ENCODE measurements at regions not wholly inside any gene's neighbourhood (a gene's known extent, or its start where the extent isn't known, plus 50 kb on each side); places are given as distances from the start of the nearest gene placed in this dataset.
"Not testable (repeated sequence)": the region's sequence is repeated elsewhere in the genome, so short reads cannot be mapped to it uniquely, and the experiment has no call there.

DNA sequence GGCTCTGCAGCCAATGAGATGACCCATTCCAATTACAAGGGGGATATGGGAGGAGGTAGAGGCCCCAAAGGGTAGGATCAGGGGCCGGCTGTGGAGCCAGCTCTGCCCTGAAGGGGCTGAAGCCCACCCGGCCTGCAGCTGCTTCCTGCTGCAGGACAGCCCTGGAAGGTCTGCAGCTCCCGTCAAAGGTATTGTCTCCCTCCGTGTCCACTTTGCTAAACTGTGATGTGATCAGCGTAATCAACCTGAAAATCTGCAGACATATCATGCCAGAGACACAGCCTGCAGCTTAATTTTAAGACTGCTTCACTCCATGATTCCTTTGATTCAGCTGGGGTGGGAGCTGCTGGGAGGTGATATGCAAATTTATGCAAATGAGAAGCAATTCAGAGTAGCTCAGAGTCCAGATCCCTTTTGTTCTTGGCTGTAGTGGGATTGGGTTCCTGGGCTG lies 90.7 kb downstream of the GADD45G start:
- no peak for DNase-seq (ENCODE audit: low read depth, low spot score)

GRCh38 chr9:89695979-89696378 lies 91.2 kb downstream of the GADD45G start:
- DNase-seq (ENCODE audit: low read depth, low spot score) = not testable (repeated sequence)

- DNase-seq (ENCODE audit: low read depth, low spot score) = no peak
Observed at GRCh38 chr9:89696780-89697179, 92.0 kb downstream of the GADD45G start.

DNA sequence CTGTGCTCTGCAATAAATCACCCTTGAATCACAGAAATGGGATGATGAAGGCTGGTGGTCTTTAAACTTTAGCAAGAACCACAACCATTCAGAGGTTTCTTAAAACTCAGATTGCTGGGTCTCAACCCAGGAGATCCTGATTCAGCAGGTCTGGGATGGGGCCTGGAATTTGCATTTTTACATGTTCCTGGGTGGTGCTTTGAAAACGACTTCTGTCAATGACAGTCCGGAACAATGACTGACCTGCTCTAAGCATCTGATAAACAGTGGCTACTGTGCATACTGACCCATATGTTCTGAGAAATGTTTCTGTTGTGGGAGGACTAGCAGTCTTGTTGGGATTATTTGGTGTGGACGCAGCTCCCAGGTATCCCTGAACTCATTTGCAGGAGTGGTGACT lies 92.7 kb downstream of the GADD45G start:
- no peak for DNase-seq (ENCODE audit: low read depth, low spot score)

GRCh38 chr9:89698411-89699005 lies 93.7 kb downstream of the GADD45G start:
- DNase-seq (ENCODE audit: low read depth, low spot score) = no peak

DNA sequence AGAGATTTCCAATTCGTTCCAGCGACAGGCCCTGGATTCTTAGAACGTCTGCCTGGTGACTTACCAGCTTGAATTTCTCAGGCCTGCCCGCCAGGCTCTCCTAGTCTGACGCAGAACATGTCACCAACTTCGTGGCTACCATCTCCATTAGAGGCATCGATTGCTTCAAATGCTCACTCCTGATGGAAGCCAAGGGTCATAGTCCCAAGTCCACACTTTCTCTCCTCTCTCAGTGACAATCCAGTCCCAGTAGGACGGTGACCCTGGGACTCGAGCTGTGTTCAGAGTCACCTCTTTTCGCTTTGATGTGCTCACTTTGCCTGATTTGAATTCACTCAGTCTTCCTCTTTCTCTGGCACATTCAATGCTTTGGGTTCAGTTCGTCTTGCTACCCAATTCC lies 94.8 kb downstream of the GADD45G start:
- no peak for DNase-seq (ENCODE audit: low read depth, low spot score)

GRCh38 chr9:89701221-89701798 lies 96.5 kb downstream of the GADD45G start:
- peak; percentile 24 for DNase-seq (ENCODE audit: low read depth, low spot score)

- DNase-seq (ENCODE audit: low read depth, low spot score) = no peak
Observed at GRCh38 chr9:89702401-89702800, 97.6 kb downstream of the GADD45G start.

DNA sequence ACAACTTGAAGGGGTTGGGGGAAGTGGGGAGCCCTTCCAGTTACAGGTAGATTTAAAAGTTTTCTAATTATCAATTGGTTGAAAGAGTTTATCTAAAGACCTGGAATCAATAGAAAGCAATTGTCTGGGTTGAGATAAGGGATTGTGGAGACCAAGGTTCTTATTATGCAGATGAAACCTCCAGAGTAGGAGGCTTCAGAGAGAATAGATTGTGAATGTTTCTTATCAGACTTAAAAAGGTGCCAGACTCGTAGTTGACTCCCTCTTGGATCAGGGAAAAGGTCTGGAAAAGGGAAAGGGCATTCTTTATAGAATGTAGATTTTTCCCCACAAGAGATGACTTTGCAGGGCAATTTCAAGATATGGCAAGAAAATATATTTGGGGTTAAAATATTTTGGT lies 100.8 kb downstream of the GADD45G start:
- no peak for DNase-seq (ENCODE audit: low read depth, low spot score)

DNA sequence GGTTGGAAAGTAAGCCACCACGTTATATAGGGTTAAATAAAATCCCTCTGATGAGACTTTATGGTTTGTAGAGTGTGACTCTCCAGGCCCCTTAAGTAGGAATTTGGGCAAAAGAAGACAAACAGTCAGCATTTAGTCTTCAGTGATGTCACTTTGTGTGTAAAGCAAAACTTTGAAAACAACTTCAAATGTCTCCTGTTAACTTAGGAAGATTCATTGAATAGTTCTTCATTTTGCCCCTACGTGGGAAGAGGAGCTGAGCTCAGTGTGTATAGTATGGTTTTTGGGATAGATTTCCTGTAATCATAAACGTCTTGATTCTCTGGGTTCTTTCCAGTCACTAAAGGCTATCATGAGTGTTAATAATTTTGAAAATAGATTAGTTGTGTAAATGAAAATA lies 101.3 kb downstream of the GADD45G start:
- DNase-seq (ENCODE audit: low read depth, low spot score) = no peak

DNA sequence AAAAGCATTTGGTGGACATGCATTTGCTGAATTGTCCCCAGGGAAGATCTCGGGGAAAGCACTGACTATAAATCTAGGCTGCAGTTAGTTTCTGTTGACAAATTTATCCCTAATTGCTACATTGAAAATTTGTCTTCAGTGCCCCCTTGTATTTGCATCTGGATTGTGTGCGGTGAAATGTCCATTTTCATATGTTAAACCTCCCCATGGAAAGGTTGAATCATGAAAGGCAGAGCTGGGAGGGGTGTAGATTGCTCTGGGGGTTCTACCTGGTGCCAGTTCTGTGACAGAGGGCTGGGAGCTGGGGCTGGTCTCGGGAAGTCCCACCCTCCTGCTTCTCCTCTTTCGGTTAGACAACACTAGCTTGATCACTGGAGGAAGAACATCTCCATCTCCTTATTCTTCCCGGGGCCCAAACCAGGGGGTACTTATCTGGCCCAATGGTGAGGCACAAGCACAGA lies 101.9 kb downstream of the GADD45G start:
- no peak for DNase-seq (ENCODE audit: low read depth, low spot score)

GRCh38 chr9:89710697-89711096 lies 105.9 kb downstream of the GADD45G start:
- peak; percentile 33 for DNase-seq (ENCODE audit: low read depth, low spot score)

- no peak for DNase-seq (ENCODE audit: low read depth, low spot score)
Observed at GRCh38 chr9:89711866-89712265, 107.1 kb downstream of the GADD45G start.

DNA sequence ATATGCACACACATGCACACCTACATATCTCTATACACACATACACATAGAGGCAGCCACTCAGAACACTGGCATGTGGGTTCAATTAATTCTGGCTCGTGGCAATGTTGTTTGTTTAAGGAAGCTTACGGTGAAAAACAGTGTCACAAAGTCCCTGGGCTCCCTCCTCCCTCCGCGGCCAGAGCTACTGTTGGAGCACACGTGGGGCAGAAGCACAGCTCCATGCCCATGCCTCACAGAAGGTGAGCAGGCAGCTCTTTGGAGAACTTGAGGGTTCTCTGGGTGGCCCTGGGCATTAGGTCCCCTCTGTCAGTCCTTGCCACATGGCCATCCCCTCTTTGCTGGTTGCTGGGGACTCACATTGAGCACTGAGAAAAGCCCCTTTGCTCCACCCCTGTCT lies 107.5 kb downstream of the GADD45G start:
- no peak for DNase-seq (ENCODE audit: low read depth, low spot score)

- no peak for DNase-seq (ENCODE audit: low read depth, low spot score)
Observed at GRCh38 chr9:89714321-89714720, 109.5 kb downstream of the GADD45G start.

- no peak for DNase-seq (ENCODE audit: low read depth, low spot score)
Observed at GRCh38 chr9:89715318-89715858, 110.6 kb downstream of the GADD45G start.

DNA sequence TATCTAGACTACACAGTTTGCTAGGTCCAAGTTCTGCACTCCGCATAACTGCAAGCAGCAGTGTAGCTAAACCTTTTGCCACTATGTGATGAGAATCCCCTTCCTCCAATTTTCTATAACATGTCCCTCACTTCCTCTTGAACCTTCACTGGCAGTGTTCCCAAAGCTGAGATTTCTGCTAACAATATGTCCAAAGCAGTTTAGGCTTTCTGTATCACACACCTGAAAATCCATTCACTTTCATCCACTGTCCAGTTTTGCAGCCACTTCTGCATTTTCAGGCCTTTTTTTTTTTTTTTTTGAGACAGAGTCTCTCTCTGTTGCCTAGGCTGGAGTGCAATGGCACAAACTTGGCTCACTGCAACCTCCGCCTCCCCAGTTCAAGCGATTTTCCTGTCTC lies 111.1 kb downstream of the GADD45G start:
- no peak for DNase-seq (ENCODE audit: low read depth, low spot score)

- no peak for DNase-seq (ENCODE audit: low read depth, low spot score)
Observed at GRCh38 chr9:89716559-89716958, 111.7 kb downstream of the GADD45G start.

DNA sequence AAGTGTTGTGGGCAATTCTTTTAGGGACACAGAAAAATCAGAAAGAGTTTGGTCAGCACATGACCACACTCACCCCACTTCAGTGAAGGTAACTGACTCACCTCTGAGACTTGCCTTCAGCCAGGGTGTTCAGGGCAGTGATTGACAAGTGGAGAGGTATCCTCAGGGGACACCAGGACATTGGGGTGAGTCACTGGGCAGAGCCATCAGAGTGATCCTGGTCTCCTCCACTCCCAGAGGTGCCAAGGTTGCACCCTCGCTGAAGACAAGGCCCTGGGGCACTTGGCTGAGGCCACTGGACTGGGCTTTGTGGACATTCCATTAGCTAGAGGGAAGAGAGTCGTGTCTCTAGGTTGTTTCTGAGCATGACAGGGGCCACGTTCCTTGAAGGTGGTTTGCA lies 113.4 kb downstream of the GADD45G start:
- DNase-seq (ENCODE audit: low read depth, low spot score) = no peak

- DNase-seq (ENCODE audit: low read depth, low spot score) = no peak
Observed at GRCh38 chr9:89718651-89719050, 113.8 kb downstream of the GADD45G start.

DNA sequence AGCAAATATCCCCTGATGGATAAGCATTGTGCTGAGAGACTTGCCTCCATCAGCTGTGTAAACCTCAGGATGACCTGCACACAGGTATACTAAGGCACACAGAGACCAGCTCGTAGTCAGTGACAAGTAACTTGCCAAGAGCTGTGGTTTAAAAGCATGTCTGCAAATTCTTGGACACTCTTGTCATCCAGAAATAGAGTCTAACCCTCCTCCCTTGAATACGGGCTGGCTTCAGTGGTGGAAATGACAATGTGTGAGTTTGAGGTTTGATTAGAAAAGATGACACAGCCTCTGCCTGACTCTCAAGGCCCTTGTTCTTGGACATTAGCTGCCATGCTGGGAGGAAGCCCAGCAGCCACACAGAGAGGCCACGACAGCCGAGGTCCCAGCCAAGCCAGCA lies 114.4 kb downstream of the GADD45G start:
- DNase-seq (ENCODE audit: low read depth, low spot score) = peak; percentile 15

DNA sequence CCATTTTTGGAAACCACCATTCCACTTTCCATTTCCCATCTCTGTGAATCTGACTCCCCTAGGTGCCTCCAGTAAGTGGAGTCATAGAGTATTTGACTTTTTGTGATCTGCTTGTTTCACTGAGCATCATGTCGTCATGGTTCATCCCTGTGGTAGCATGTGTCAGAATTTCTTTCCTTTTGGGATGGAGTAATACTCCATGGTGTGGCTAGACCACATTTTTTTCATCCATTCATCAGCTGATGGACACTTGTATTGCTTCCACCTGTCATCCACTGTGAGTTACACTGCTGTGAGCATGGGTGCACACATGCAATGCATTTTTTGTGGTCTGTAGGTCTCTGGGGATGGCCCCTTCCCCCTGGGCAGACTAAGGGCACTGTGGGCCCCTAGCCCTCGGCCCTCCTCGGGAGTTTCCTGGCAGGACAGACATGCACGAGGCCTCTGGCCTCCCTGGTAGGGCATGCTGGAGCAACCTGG lies 115.9 kb downstream of the GADD45G start:
- DNase-seq (ENCODE audit: low read depth, low spot score) = no peak

DNA sequence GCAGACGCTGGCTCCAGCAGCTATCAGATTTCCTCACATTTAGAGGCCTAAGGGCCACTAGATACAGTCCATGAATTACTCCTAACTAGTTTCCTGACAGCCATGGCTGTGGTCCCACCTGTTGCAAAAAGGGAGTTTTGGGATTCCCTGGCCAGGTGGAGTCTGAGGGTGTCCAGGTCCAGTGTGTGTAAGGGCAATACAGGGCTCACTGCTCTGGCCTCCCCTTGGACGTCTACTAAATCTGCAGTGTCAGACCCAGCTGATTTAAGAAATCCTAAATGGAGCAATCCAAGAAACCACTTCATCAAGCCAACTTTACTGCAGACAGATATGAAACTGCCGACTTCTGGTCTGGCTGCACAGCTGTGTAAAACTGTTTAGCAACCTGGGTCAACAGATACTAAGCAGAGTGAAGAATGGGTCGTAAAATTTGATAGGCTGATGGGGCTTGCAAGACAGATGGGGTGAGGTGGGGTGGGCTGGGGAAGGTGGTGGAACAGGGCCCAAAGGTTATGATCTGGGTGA lies 116.4 kb downstream of the GADD45G start:
- DNase-seq (ENCODE audit: low read depth, low spot score) = no peak
